ENCODE measurements at regions not wholly inside any gene's neighbourhood (a gene's known extent, or its start where the extent isn't known, plus 50 kb on each side); places are given as distances from the start of the nearest gene placed in this dataset.

DNA sequence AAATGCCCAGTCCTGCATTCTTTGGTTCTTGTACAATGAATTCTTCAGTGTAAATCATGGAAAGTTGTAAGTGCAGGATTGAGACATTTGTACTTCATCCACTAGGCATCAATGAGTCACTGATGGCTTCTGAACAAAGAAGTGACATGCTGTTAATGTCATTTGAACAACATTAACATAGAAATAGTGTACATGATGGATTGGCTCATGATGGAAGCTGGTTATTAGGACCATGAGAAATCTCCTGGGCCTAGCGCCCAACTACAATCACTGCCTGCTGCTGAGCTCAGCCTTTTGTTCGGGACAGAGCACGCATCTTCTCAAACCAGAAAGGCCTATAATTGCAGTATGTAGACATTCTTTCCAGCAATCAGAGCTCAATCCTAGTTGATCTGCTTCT, 316.8 kb upstream of the TSHZ2 start:
- Histone ChIP-seq H3K4me3 (ENCODE audit: low read depth in 1 of 3, low read length in 3 of 3) (no peak overlapping the region), H3K36me3 (ENCODE audit: control insufficient read depth in 4 of 4, insufficient read depth in 3 of 4, low read depth in 1 of 4, low read length in 3 of 4) (no peaks in the 10 kb centered on the region), H3K9ac (ENCODE audit: low read depth in 1 of 2, low read length in 2 of 2) (no peak overlapping the region), H3K4me1 (ENCODE audit: control insufficient read depth in 4 of 4, insufficient read depth in 4 of 4, low read length in 3 of 4) (no peaks in the 10 kb centered on the region), H3K27me3 (ENCODE audit: control insufficient read depth in 4 of 4, insufficient read depth in 4 of 4, low read length in 3 of 4) (no peaks in the 10 kb centered on the region), H3K27ac (ENCODE audit: low read depth in 1 of 2, low read length in 2 of 2) (no peak overlapping the region), H3K9me3 (ENCODE audit: control insufficient read depth in 4 of 4, low read length in 3 of 4) (no peaks in the 10 kb centered on the region)
- DNase-seq (ENCODE audit: low spot score), result no peak
- TF ChIP-seq JUND (IDR thresholded peaks at IDR 0.05), result no peak
- TF ChIP-seq NR2F2 (IDR thresholded peaks at IDR 0.05), result no peak
- TF ChIP-seq YY1 (IDR thresholded peaks at IDR 0.05), result no peak
- no peak for TF ChIP-seq HNF4G (IDR thresholded peaks at IDR 0.05)
- 96% methylated on average over 3 of the region's 3 CpGs for WGBS

DNA sequence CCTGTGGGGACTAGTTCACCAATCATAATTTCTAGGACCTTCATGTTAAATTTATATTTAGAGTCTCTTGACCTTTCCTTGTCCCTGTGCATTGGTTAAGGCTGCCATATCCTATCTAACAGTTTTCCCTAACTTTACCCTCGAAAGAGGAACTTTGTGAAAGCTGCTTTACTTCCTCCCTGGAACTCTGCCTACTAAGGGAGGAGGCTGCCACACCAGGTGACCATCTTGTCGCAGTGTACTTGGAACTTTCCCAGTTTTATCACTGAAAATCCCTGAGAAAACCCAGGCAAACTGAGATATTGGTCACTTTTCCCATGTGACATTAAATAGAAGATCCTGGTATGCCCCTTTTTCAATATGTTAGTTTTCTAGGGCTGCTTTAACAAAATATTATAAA, 317.6 kb upstream of the TSHZ2 start:
- Histone ChIP-seq H3K4me1 (ENCODE audit: control insufficient read depth in 4 of 4, insufficient read depth in 4 of 4, low read length in 3 of 4) (no peaks in the 10 kb centered on the region), H3K9me3 (ENCODE audit: control insufficient read depth in 4 of 4, low read length in 3 of 4) (no peaks in the 10 kb centered on the region), H3K36me3 (ENCODE audit: control insufficient read depth in 4 of 4, insufficient read depth in 3 of 4, low read depth in 1 of 4, low read length in 3 of 4) (no peaks in the 10 kb centered on the region), H3K9ac (ENCODE audit: low read depth in 1 of 2, low read length in 2 of 2) (no peak overlapping the region), H3K4me3 (ENCODE audit: low read depth in 1 of 3, low read length in 3 of 3) (no peak overlapping the region), H3K27ac (ENCODE audit: low read depth in 1 of 2, low read length in 2 of 2) (no peak overlapping the region), H3K27me3 (ENCODE audit: control insufficient read depth in 4 of 4, insufficient read depth in 4 of 4, low read length in 3 of 4) (no peaks in the 10 kb centered on the region)
- DNase-seq (ENCODE audit: low spot score), result no peak
- WGBS, result 45% methylated on average over 2 of the region's 2 CpGs
- TF ChIP-seq FOXA2 (IDR thresholded peaks at IDR 0.05) (no peak), YY1 (IDR thresholded peaks at IDR 0.05) (no peak), SP1 (IDR thresholded peaks at IDR 0.05) (no peak), RAD21 (IDR thresholded peaks at IDR 0.05) (no peak), TAF1 (conservative IDR thresholded peaks at IDR 0.05) (no peak), FOXA1 (IDR thresholded peaks at IDR 0.05) (no peak), GABPA (IDR thresholded peaks at IDR 0.05 in 1 of 2, conservative IDR thresholded peaks at IDR 0.05 in 1 of 2) (no peak), HNF4G (IDR thresholded peaks at IDR 0.05) (no peak), RXRA (IDR thresholded peaks at IDR 0.05) (no peak), EGR1 (IDR thresholded peaks at IDR 0.05; ENCODE audit: low read depth in 2 of 2) (no peak), HNF4A (conservative IDR thresholded peaks at IDR 0.05) (no peak), JUND (IDR thresholded peaks at IDR 0.05) (no peak)
- TF ChIP-seq, protein P1, sequence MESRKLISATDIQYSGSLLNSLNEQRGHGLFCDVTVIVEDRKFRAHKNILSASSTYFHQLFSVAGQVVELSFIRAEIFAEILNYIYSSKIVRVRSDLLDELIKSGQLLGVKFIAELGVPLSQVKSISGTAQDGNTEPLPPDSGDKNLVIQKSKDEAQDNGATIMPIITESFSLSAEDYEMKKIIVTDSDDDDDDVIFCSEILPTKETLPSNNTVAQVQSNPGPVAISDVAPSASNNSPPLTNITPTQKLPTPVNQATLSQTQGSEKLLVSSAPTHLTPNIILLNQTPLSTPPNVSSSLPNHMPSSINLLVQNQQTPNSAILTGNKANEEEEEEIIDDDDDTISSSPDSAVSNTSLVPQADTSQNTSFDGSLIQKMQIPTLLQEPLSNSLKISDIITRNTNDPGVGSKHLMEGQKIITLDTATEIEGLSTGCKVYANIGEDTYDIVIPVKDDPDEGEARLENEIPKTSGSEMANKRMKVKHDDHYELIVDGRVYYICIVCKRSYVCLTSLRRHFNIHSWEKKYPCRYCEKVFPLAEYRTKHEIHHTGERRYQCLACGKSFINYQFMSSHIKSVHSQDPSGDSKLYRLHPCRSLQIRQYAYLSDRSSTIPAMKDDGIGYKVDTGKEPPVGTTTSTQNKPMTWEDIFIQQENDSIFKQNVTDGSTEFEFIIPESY (IDR thresholded peaks at IDR 0.05), result no peak
- TF ChIP-seq, protein P2, sequence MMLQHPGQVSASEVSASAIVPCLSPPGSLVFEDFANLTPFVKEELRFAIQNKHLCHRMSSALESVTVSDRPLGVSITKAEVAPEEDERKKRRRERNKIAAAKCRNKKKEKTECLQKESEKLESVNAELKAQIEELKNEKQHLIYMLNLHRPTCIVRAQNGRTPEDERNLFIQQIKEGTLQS (IDR thresholded peaks at IDR 0.05), result no peak
- TF ChIP-seq, protein P3, sequence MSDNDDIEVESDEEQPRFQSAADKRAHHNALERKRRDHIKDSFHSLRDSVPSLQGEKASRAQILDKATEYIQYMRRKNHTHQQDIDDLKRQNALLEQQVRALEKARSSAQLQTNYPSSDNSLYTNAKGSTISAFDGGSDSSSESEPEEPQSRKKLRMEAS (IDR thresholded peaks at IDR 0.05), result no peak
- TF ChIP-seq, protein P4, sequence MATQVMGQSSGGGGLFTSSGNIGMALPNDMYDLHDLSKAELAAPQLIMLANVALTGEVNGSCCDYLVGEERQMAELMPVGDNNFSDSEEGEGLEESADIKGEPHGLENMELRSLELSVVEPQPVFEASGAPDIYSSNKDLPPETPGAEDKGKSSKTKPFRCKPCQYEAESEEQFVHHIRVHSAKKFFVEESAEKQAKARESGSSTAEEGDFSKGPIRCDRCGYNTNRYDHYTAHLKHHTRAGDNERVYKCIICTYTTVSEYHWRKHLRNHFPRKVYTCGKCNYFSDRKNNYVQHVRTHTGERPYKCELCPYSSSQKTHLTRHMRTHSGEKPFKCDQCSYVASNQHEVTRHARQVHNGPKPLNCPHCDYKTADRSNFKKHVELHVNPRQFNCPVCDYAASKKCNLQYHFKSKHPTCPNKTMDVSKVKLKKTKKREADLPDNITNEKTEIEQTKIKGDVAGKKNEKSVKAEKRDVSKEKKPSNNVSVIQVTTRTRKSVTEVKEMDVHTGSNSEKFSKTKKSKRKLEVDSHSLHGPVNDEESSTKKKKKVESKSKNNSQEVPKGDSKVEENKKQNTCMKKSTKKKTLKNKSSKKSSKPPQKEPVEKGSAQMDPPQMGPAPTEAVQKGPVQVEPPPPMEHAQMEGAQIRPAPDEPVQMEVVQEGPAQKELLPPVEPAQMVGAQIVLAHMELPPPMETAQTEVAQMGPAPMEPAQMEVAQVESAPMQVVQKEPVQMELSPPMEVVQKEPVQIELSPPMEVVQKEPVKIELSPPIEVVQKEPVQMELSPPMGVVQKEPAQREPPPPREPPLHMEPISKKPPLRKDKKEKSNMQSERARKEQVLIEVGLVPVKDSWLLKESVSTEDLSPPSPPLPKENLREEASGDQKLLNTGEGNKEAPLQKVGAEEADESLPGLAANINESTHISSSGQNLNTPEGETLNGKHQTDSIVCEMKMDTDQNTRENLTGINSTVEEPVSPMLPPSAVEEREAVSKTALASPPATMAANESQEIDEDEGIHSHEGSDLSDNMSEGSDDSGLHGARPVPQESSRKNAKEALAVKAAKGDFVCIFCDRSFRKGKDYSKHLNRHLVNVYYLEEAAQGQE (IDR thresholded peaks at IDR 0.05), result no peak
